ENCODE measurements at regions not wholly inside any gene's neighbourhood (a gene's known extent, or its start where the extent isn't known, plus 50 kb on each side); places are given as distances from the start of the nearest gene placed in this dataset.

DNA sequence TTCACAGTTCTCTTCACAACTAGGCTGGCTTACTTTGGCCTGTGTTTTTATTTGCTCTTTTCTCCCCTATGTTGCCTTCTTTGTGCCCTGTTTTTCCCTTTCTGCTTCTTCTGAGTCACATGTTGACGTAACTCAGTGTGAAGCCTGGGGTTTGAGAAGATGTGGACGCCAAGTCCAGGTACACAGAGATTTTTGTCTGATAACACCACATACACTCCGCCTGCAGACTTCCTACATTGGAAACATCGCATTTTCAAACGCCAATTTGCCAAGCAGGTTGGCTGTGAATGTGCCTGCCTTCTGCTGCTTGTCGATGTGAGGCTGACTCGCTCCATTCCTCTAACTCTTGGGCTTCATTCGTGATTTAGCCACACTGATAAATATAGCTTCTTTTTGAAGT is 62.6 kb upstream of the FN1 start:
- Histone ChIP-seq H4K5ac (ENCODE audit: insufficient read length, low read depth, low read length) (no peak overlapping the region), H2BK15ac (ENCODE audit: low read length) (no peak overlapping the region), H4K20me1 (replicated peaks in 1 of 2; ENCODE audit: control insufficient read depth in 1 of 2, insufficient read depth in 2 of 2, low read length in 2 of 2) (no peaks in the 10 kb centered on the region), H4K91ac (replicated peaks; ENCODE audit: insufficient read length, low read length) (no peak overlapping the region), H3K4me3 (ENCODE audit: extremely low read depth in 1 of 4, insufficient read depth in 2 of 4, low read depth in 3 of 4, low read length in 4 of 4) (no peak overlapping the region), H2AFZ (ENCODE audit: low read length) (peak overlapping the region; percentile 42; the same call in 1 of the 2 replicates), H3K4me2 (ENCODE audit: insufficient read depth in 1 of 2, low read depth in 2 of 2, low read length in 2 of 2) (no peak overlapping the region), H2BK12ac (ENCODE audit: low read depth, low read length) (no peak overlapping the region), H2AK5ac (ENCODE audit: low read depth, low read length) (no peak overlapping the region), H3K9me3 (ENCODE audit: insufficient read depth in 2 of 2, low read depth in 1 of 2, low read length in 1 of 2) (no peaks in the 10 kb centered on the region), H4K8ac (ENCODE audit: extremely low read depth, insufficient read depth, low read length) (no peak overlapping the region), H3K56ac (replicated peaks; ENCODE audit: insufficient read length, low read depth, low read length) (no peak overlapping the region), H3K23me2 (ENCODE audit: low read depth, low read length) (no peaks in the 10 kb centered on the region), H3K36me3 (ENCODE audit: control insufficient read depth in 2 of 4, insufficient read depth in 4 of 4, low read length in 3 of 4) (no peaks in the 10 kb centered on the region), H3K27me3 (replicated peaks in 1 of 4; ENCODE audit: control insufficient read depth in 3 of 4, extremely low read depth in 1 of 4, insufficient read depth in 3 of 4, low read length in 3 of 4) (no peaks in the 10 kb centered on the region), H2BK120ac (replicated peaks; ENCODE audit: low read depth, low read length) (no peak overlapping the region), H2BK5ac (ENCODE audit: low read depth, low read length) (no peak overlapping the region), H3K9ac (replicated peaks in 1 of 4; ENCODE audit: extremely low read depth in 1 of 4, low read depth in 3 of 4, low read length in 3 of 4) (no peak overlapping the region), H3K4ac (replicated peaks; ENCODE audit: insufficient read length, low read depth, low read length) (no peak overlapping the region), H2BK20ac (ENCODE audit: low read length) (no peak overlapping the region), H3K18ac (ENCODE audit: extremely low read depth, low read length) (no peak overlapping the region), H3K4me1 (replicated peaks in 1 of 4; ENCODE audit: control insufficient read depth in 3 of 4, insufficient read depth in 4 of 4, low read length in 3 of 4) (no peaks in the 10 kb centered on the region), H3K14ac (ENCODE audit: insufficient read length) (no peak overlapping the region), H3K23ac (ENCODE audit: insufficient read length) (no peak overlapping the region), H3K79me1 (ENCODE audit: low read depth, low read length) (no peaks in the 10 kb centered on the region), H3K79me2 (ENCODE audit: control insufficient read depth in 1 of 2, insufficient read depth in 2 of 2, low read length in 2 of 2) (no peaks in the 10 kb centered on the region), H3K27ac (ENCODE audit: low read depth, low read length) (no peak overlapping the region)
- POLR2A ChIA-PET (ENCODE audit: partially characterized antibody) = interaction anchor here (0.6 to 0.7 kb wide), 2 partner anchors 293 to 430 kb away, joined by 3 read pairs; no protein-coding TSS in a partner anchor
- no peak for FAIRE-seq
- DNase-seq (ENCODE audit: low read depth in 1 of 2, low spot score in 2 of 2) = no peak
- CTCF ChIA-PET (ENCODE audit: partially characterized antibody) = no interaction called here
- no peak for TF ChIP-seq ASH2L (IDR thresholded peaks at IDR 0.05; ENCODE audit: low read length)
- TF ChIP-seq, protein P1, sequence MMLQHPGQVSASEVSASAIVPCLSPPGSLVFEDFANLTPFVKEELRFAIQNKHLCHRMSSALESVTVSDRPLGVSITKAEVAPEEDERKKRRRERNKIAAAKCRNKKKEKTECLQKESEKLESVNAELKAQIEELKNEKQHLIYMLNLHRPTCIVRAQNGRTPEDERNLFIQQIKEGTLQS (IDR thresholded peaks at IDR 0.05; ENCODE audit: insufficient read depth, low read depth, low read length) = no peak
- no peak for TF ChIP-seq SUZ12 (IDR thresholded peaks at IDR 0.05; ENCODE audit: low read length)
- no peak for TF ChIP-seq NRF1 (IDR thresholded peaks at IDR 0.05; ENCODE audit: low read depth, low read length)
- TF ChIP-seq SIX5 (IDR thresholded peaks at IDR 0.05; ENCODE audit: low read depth, low read length) = no peak
- TF ChIP-seq TEAD4 (IDR thresholded peaks at IDR 0.05; ENCODE audit: low read depth, low read length) = no peak
- TF ChIP-seq CEBPB (IDR thresholded peaks at IDR 0.05; ENCODE audit: low read depth, low read length) = no peak
- no peak for TF ChIP-seq CREB1 (IDR thresholded peaks at IDR 0.05)
- TF ChIP-seq TBP (IDR thresholded peaks at IDR 0.05; ENCODE audit: low read depth, low read length) = no peak
- no peak for TF ChIP-seq PHF8 (conservative IDR thresholded peaks at IDR 0.05; ENCODE audit: low read depth, low read length)
- no peak for TF ChIP-seq GTF2F1 (IDR thresholded peaks at IDR 0.05; ENCODE audit: borderline replicate concordance, low read depth, low read length)
- TF ChIP-seq KDM4A (IDR thresholded peaks at IDR 0.05; ENCODE audit: low read depth, low read length, severe bottlenecking) = no peak
- TF ChIP-seq BCL11A (IDR thresholded peaks at IDR 0.05; ENCODE audit: low read depth in 2 of 2, low read length in 2 of 2) = no peak
- TF ChIP-seq SP2 (IDR thresholded peaks at IDR 0.05; ENCODE audit: low read length) = no peak
- no peak for TF ChIP-seq GABPA (IDR thresholded peaks at IDR 0.05; ENCODE audit: borderline replicate concordance, insufficient read depth, low read length)
- no peak for TF ChIP-seq HDAC2 (IDR thresholded peaks at IDR 0.05; ENCODE audit: borderline replicate concordance in 1 of 2, low read depth in 2 of 2, low read length in 2 of 2)
- 91% methylated on average over 8 of the region's 8 CpGs; no CpG with 5 or more reads in 1 of the 2 experiments for WGBS, 2 experiments (ENCODE audit: extremely low coverage in 1 of 2, insufficient coverage in 1 of 2, insufficient read length in 1 of 2, insufficient replicate concordance in 2 of 2, low coverage in 1 of 2, low lambda C conversion rate in 2 of 2, missing lambda C conversion rate in 1 of 2)

Data from H1 (cell line).